ENCODE measurements at regions not wholly inside any gene's neighbourhood (a gene's known extent, or its start where the extent isn't known, plus 50 kb on each side); places are given as distances from the start of the nearest gene placed in this dataset.

DNA sequence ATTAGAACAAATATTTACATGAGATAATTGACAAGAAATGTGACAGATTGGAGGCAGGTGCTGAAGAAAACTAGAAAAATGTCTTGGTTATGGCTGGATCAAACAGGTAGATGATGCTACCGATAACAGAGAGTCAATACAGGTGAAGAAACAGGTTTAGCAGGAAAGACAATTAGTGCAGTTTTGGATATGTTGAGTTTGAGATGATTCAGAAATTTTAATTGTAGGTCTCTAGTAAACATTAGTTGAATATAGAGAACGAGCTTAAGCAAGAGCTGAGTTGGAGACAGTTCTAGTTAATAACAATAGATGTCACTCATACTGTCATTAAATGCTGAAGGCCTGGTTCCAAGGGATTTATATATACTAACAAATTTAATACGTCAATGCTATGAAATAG is 524.4 kb downstream of the NSUN3 start:
- ChIA-PET CTCF (ENCODE audit: partially characterized antibody) (no interaction called here), POLR2A (ENCODE audit: partially characterized antibody) (no interaction called here)
- no peak overlapping the region for H2BK120ac ChIP-seq (replicated peaks; ENCODE audit: low read depth, low read length)
- H2BK5ac ChIP-seq (ENCODE audit: low read depth, low read length): no peak overlapping the region
- no peak overlapping the region for H3K4me3 ChIP-seq (ENCODE audit: extremely low read depth in 1 of 4, insufficient read depth in 2 of 4, low read depth in 3 of 4, low read length in 4 of 4)
- FAIRE-seq (no peak), DNase-seq (ENCODE audit: low read depth in 1 of 2, low spot score in 2 of 2) (no peak)
- no peak overlapping the region for H3K14ac ChIP-seq (ENCODE audit: insufficient read length)
- no peaks in the 10 kb centered on the region for H3K79me1 ChIP-seq (ENCODE audit: low read depth, low read length)
- TF ChIP-seq GABPA (IDR thresholded peaks at IDR 0.05; ENCODE audit: borderline replicate concordance, insufficient read depth, low read length) (no peak), EGR1 (IDR thresholded peaks at IDR 0.05; ENCODE audit: borderline replicate concordance, low read depth, low read length) (no peak), SIX5 (IDR thresholded peaks at IDR 0.05; ENCODE audit: low read depth, low read length) (no peak), HDAC6 (IDR thresholded peaks at IDR 0.05; ENCODE audit: low read depth, low read length) (no peak), RBBP5 (IDR thresholded peaks at IDR 0.05; ENCODE audit: borderline replicate concordance, low read depth, low read length) (no peak), RAD21 (IDR thresholded peaks at IDR 0.05 in 1 of 2, conservative IDR thresholded peaks at IDR 0.05 in 1 of 2; ENCODE audit: low read depth in 2 of 2, low read length in 2 of 2) (no peak), KDM4A (IDR thresholded peaks at IDR 0.05; ENCODE audit: low read depth, low read length, severe bottlenecking) (no peak)
- TF ChIP-seq, protein P1, sequence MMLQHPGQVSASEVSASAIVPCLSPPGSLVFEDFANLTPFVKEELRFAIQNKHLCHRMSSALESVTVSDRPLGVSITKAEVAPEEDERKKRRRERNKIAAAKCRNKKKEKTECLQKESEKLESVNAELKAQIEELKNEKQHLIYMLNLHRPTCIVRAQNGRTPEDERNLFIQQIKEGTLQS (IDR thresholded peaks at IDR 0.05; ENCODE audit: insufficient read depth, low read depth, low read length): no peak
- no peak overlapping the region for H3K18ac ChIP-seq (ENCODE audit: extremely low read depth, low read length)
- no peak overlapping the region for H2BK15ac ChIP-seq (ENCODE audit: low read length)
- no peaks in the 10 kb centered on the region for H3K27me3 ChIP-seq (replicated peaks in 1 of 4; ENCODE audit: control insufficient read depth in 3 of 4, extremely low read depth in 1 of 4, insufficient read depth in 3 of 4, low read length in 3 of 4)
- no peak overlapping the region for H3K4me2 ChIP-seq (ENCODE audit: insufficient read depth in 1 of 2, low read depth in 2 of 2, low read length in 2 of 2)
- H2BK20ac ChIP-seq (ENCODE audit: low read length): no peak overlapping the region
- WGBS, 2 experiments (ENCODE audit: extremely low coverage in 1 of 2, insufficient coverage in 1 of 2, insufficient read length in 1 of 2, insufficient replicate concordance in 2 of 2, low coverage in 1 of 2, low lambda C conversion rate in 2 of 2, missing lambda C conversion rate in 1 of 2): 90% methylated on average over 3 of the region's 3 CpGs; no CpG with 5 or more reads in 1 of the 2 experiments
- no peaks in the 10 kb centered on the region for H3K79me2 ChIP-seq (ENCODE audit: control insufficient read depth in 1 of 2, insufficient read depth in 2 of 2, low read length in 2 of 2)
- H3K36me3 ChIP-seq (ENCODE audit: control insufficient read depth in 2 of 4, insufficient read depth in 4 of 4, low read length in 3 of 4): no peaks in the 10 kb centered on the region
- no peak overlapping the region for H2AFZ ChIP-seq (ENCODE audit: low read length)
- no peak overlapping the region for H4K8ac ChIP-seq (ENCODE audit: extremely low read depth, insufficient read depth, low read length)
- no peak overlapping the region for H4K91ac ChIP-seq (replicated peaks; ENCODE audit: insufficient read length, low read length)
- H2BK12ac ChIP-seq (ENCODE audit: low read depth, low read length): no peak overlapping the region
- no peaks in the 10 kb centered on the region for H3K23me2 ChIP-seq (ENCODE audit: low read depth, low read length)
- no peak overlapping the region for H2AK5ac ChIP-seq (ENCODE audit: low read depth, low read length)
- no peak overlapping the region for H4K5ac ChIP-seq (ENCODE audit: insufficient read length, low read depth, low read length)
- H3K4me1 ChIP-seq (replicated peaks in 1 of 4; ENCODE audit: control insufficient read depth in 3 of 4, insufficient read depth in 4 of 4, low read length in 3 of 4): no peaks in the 10 kb centered on the region
- H3K9ac ChIP-seq (replicated peaks in 1 of 4; ENCODE audit: extremely low read depth in 1 of 4, low read depth in 3 of 4, low read length in 3 of 4): no peak overlapping the region
- no peak overlapping the region for H3K4ac ChIP-seq (replicated peaks; ENCODE audit: insufficient read length, low read depth, low read length)
- H3K23ac ChIP-seq (ENCODE audit: insufficient read length): no peak overlapping the region
- H3K56ac ChIP-seq (replicated peaks; ENCODE audit: insufficient read length, low read depth, low read length): no peak overlapping the region
- H3K27ac ChIP-seq (ENCODE audit: low read depth, low read length): no peak overlapping the region
- H4K20me1 ChIP-seq (replicated peaks in 1 of 2; ENCODE audit: control insufficient read depth in 1 of 2, insufficient read depth in 2 of 2, low read length in 2 of 2): no peaks in the 10 kb centered on the region
- H3K9me3 ChIP-seq (ENCODE audit: insufficient read depth in 2 of 2, low read depth in 1 of 2, low read length in 1 of 2): no peaks in the 10 kb centered on the region

Measured in H1 (cell line).